WI38 (cell line): ENCODE measurements at regions not wholly inside any gene's neighbourhood (a gene's known extent, or its start where the extent isn't known, plus 50 kb on each side); places are given as distances from the start of the nearest gene placed in this dataset.

Experiments
- H3K4me3 ChIP-seq: 2 replicates; pipeline ENCODE4 v1.5.1; 2011; ENCODE audit warnings: low read depth, mild to moderate bottlenecking, control low read depth, low read length
- CTCF ChIP-seq: IDR thresholded peaks from 2 replicates; pipeline ENCODE4 v1.5.1; 2012; ENCODE audit warnings: low read depth, mild to moderate bottlenecking, control low read depth, low read length

- no peak overlapping the region for H3K4me3 ChIP-seq
- TF ChIP-seq CTCF: no peak
Observed at GRCh38 chr2:44112096-44112495, 56.6 kb upstream of the PPM1B start.

GRCh38 chr2:44116319-44116718 is 52.4 kb upstream of the PPM1B start:
- TF ChIP-seq CTCF: no peak
- H3K4me3 ChIP-seq: no peak overlapping the region

- no peak for TF ChIP-seq CTCF
- H3K4me3 ChIP-seq: no peak overlapping the region
Observed at GRCh38 chr2:44118257-44118656, 50.4 kb upstream of the PPM1B start.
